Stimulated activated naive CD8-positive, alpha-beta T cell treated with anti-CD3 and anti-CD28 coated beads, Interleukin-15, amount 100 ng/mL, for 72 hours (primary cell): ENCODE measurements at regions not wholly inside any gene's neighbourhood (a gene's known extent, or its start where the extent isn't known, plus 50 kb on each side); places are given as distances from the start of the nearest gene placed in this dataset.
"Not testable (repeated sequence)": the region's sequence is repeated elsewhere in the genome, so short reads cannot be mapped to it uniquely, and the experiment has no call there.

ENCODE experiments used
- ATAC-seq: fragments of 150-1000 bp; cut with Tn5 transposase; 2 replicates; pipeline ENCODE4 v1.10.0; 2021; ENCODE audit warnings: mild to moderate bottlenecking, moderate library complexity
- DNase-seq, 2 donors: peaks; one replicate each; pipeline ENCODE4 v3.0.0; 2021 to 2022
- H3K27ac Mint-ChIP-seq, 2 donors: one replicate each; pipeline ENCODE4 v1.8.0; 2022; ENCODE audit warnings: mild to moderate bottlenecking in 2 of 2, mixed read lengths in 2 of 2, moderate library complexity in 2 of 2
- H3K27me3 Mint-ChIP-seq: one replicate; pipeline ENCODE4 v1.8.0; 2022; ENCODE audit warnings: mixed read lengths
- H3K4me1 Mint-ChIP-seq: one replicate; pipeline ENCODE4 v1.8.0; 2022; ENCODE audit warnings: mild to moderate bottlenecking, mixed read lengths
- H3K4me3 Mint-ChIP-seq, 2 donors: one replicate each; pipeline ENCODE4 v1.8.0; 2022; ENCODE audit warnings: mild to moderate bottlenecking in 2 of 2, mixed read lengths in 2 of 2, moderate library complexity in 1 of 2
- H3K9me3 Mint-ChIP-seq, 2 donors: one replicate each; pipeline ENCODE4 v1.8.0; 2022; ENCODE audit warnings: mixed read lengths in 2 of 2

GRCh38 chr18:22311301-22311700 is 106.4 kb downstream of the CTAGE1 start:
- Mint-ChIP-seq H3K27me3 (no peaks in the 10 kb centered on the region), H3K4me3 (no peak overlapping the region), H3K9me3 (no peaks in the 10 kb centered on the region), H3K4me1 (no peaks in the 10 kb centered on the region), H3K27ac (no peak overlapping the region)
- ATAC-seq (no peak), DNase-seq (no peak)

GRCh38 chr18:22309191-22309590 is 108.5 kb downstream of the CTAGE1 start:
- DNase-seq = no peak
- H3K4me3 Mint-ChIP-seq = no peak overlapping the region
- ATAC-seq = no peak
- peaks cover 0 to 4% of the 10 kb centered on the region in 2 donors for H3K9me3 Mint-ChIP-seq
- H3K27ac Mint-ChIP-seq = no peak overlapping the region
- H3K4me1 Mint-ChIP-seq = no peaks in the 10 kb centered on the region
- H3K27me3 Mint-ChIP-seq = no peaks in the 10 kb centered on the region

GRCh38 chr18:22307528-22307927 is 110.2 kb downstream of the CTAGE1 start:
- H3K27me3 Mint-ChIP-seq = no peaks in the 10 kb centered on the region
- H3K4me3 Mint-ChIP-seq = no peak overlapping the region
- no peak for ATAC-seq
- no peak for DNase-seq
- no peaks in the 10 kb centered on the region for H3K4me1 Mint-ChIP-seq
- no peak overlapping the region for H3K27ac Mint-ChIP-seq
- peaks cover 0 to 4% of the 10 kb centered on the region in 2 donors for H3K9me3 Mint-ChIP-seq

GRCh38 chr18:22303927-22304326 is 113.8 kb downstream of the CTAGE1 start:
- ATAC-seq (no peak), DNase-seq (no peak)
- Mint-ChIP-seq H3K4me1 (no peaks in the 10 kb centered on the region), H3K9me3 (peaks cover 0 to 4% of the 10 kb centered on the region in 2 donors), H3K27ac (no peak overlapping the region), H3K4me3 (no peak overlapping the region), H3K27me3 (peaks cover 7% of the 10 kb centered on the region)

GRCh38 chr18:22302144-22302543 is 115.6 kb downstream of the CTAGE1 start:
- no peak for ATAC-seq
- H3K4me1 Mint-ChIP-seq = no peaks in the 10 kb centered on the region
- H3K27ac Mint-ChIP-seq = peak overlapping the region in 1 of 2 donors; percentile 44
- H3K27me3 Mint-ChIP-seq = peaks cover 7% of the 10 kb centered on the region
- DNase-seq = no peak
- H3K4me3 Mint-ChIP-seq = no peak overlapping the region
- peaks cover 4 to 8% of the 10 kb centered on the region in 2 donors for H3K9me3 Mint-ChIP-seq

- ATAC-seq = no peak
- no peak for DNase-seq
- Mint-ChIP-seq H3K4me3 (no peak overlapping the region), H3K4me1 (no peaks in the 10 kb centered on the region), H3K9me3 (peaks cover 4 to 8% of the 10 kb centered on the region in 2 donors), H3K27me3 (peaks cover 7% of the 10 kb centered on the region), H3K27ac (no peak overlapping the region)
Measured at GRCh38 chr18:22300665-22301636, 116.8 kb downstream of the CTAGE1 start.

- DNase-seq = no peak
- no peak overlapping the region for H3K27ac Mint-ChIP-seq
- no peak for ATAC-seq
- H3K27me3 Mint-ChIP-seq = peaks cover 6% of the 10 kb centered on the region
- H3K9me3 Mint-ChIP-seq = peaks cover 0 to 8% of the 10 kb centered on the region in 2 donors
- no peak overlapping the region for H3K4me3 Mint-ChIP-seq
- H3K4me1 Mint-ChIP-seq = no peaks in the 10 kb centered on the region
Measured at GRCh38 chr18:22297008-22297407, 120.7 kb downstream of the CTAGE1 start.

- ATAC-seq = no peak
- Mint-ChIP-seq H3K4me1 (no peaks in the 10 kb centered on the region), H3K27me3 (no peaks in the 10 kb centered on the region), H3K9me3 (peaks cover 0 to 8% of the 10 kb centered on the region in 2 donors), H3K4me3 (no peak overlapping the region), H3K27ac (no peak overlapping the region)
- DNase-seq = no peak
Measured at GRCh38 chr18:22296304-22296703, 121.4 kb downstream of the CTAGE1 start.

GRCh38 chr18:22293417-22293816 is 124.0 kb downstream of the GATA6 start:
- Mint-ChIP-seq H3K27me3 (no peaks in the 10 kb centered on the region), H3K4me1 (no peaks in the 10 kb centered on the region), H3K4me3 (no peak overlapping the region), H3K27ac (no peak overlapping the region), H3K9me3 (peaks cover 0 to 5% of the 10 kb centered on the region in 2 donors)
- DNase-seq (no peak), ATAC-seq (no peak)

GRCh38 chr18:22290004-22290403 is 120.6 kb downstream of the GATA6 start:
- ATAC-seq = no peak
- no peak for DNase-seq
- Mint-ChIP-seq H3K4me1 (no peaks in the 10 kb centered on the region), H3K27me3 (no peaks in the 10 kb centered on the region), H3K4me3 (no peak overlapping the region), H3K27ac (no peak overlapping the region), H3K9me3 (no peaks in the 10 kb centered on the region)

GRCh38 chr18:22286585-22286984 is 117.2 kb downstream of the GATA6 start:
- Mint-ChIP-seq H3K4me3 (no peak overlapping the region), H3K27ac (no peak overlapping the region), H3K4me1 (peaks cover 7% of the 10 kb centered on the region), H3K27me3 (no peaks in the 10 kb centered on the region), H3K9me3 (no peaks in the 10 kb centered on the region)
- DNase-seq (no peak), ATAC-seq (no peak)

- no peaks in the 10 kb centered on the region for H3K9me3 Mint-ChIP-seq
- ATAC-seq = no peak
- H3K27ac Mint-ChIP-seq = no peak overlapping the region
- no peaks in the 10 kb centered on the region for H3K27me3 Mint-ChIP-seq
- peaks cover 7% of the 10 kb centered on the region for H3K4me1 Mint-ChIP-seq
- DNase-seq = no peak
- no peak overlapping the region for H3K4me3 Mint-ChIP-seq
Measured at GRCh38 chr18:22285361-22286140, 116.2 kb downstream of the GATA6 start.

GRCh38 chr18:22284581-22285360 is 115.4 kb downstream of the GATA6 start:
- H3K27me3 Mint-ChIP-seq = no peaks in the 10 kb centered on the region

GRCh38 chr18:22283855-22284254 is 114.5 kb downstream of the GATA6 start:
- not testable (repeated sequence) for H3K9me3 Mint-ChIP-seq, H3K27ac Mint-ChIP-seq, H3K27me3 Mint-ChIP-seq, H3K4me3 Mint-ChIP-seq, ATAC-seq, H3K4me1 Mint-ChIP-seq, DNase-seq

More at GRCh38 chr18:22284581-22285360, 115.4 kb downstream of the GATA6 start:
- Mint-ChIP-seq H3K4me1 (peaks cover 7% of the 10 kb centered on the region), H3K4me3 (no peak overlapping the region), H3K9me3 (no peaks in the 10 kb centered on the region), H3K27ac (no peak overlapping the region)
- DNase-seq (no peak), ATAC-seq (no peak)

- Mint-ChIP-seq H3K27me3 (no peaks in the 10 kb centered on the region), H3K27ac (no peak overlapping the region), H3K4me1 (peaks cover 7% of the 10 kb centered on the region), H3K9me3 (no peaks in the 10 kb centered on the region), H3K4me3 (no peak overlapping the region)
- no peak for ATAC-seq
- DNase-seq = no peak
Measured at GRCh38 chr18:22283397-22283796, 114.0 kb downstream of the GATA6 start.
